NCI-H128 (cell line): ENCODE measurements at regions not wholly inside any gene's neighbourhood (a gene's known extent, or its start where the extent isn't known, plus 50 kb on each side); places are given as distances from the start of the nearest gene placed in this dataset.

Experiments used
- DNase-seq: peaks from one replicate; lab custom pipeline; 2025; ENCODE audit not compliant: unreplicated experiment; lab: John Stamatoyannopoulos, UW

GRCh38 chr7:67807826-67808225, 811.2 kb downstream of the TYW1 start:
- no peak for DNase-seq

- no peak for DNase-seq
These were observed 813.0 kb downstream of the TYW1 start for GRCh38 chr7:67809586-67809985.

- DNase-seq: no peak
These were observed 817.1 kb downstream of the TYW1 start for GRCh38 chr7:67813621-67814292.

- DNase-seq: no peak
These were observed 820.8 kb downstream of the TYW1 start for GRCh38 chr7:67817481-67817880.

GRCh38 chr7:67821116-67821515, 824.5 kb downstream of the TYW1 start:
- no peak for DNase-seq

- no peak for DNase-seq
These were observed 826.7 kb downstream of the TYW1 start for GRCh38 chr7:67823345-67823744.

GRCh38 chr7:67825356-67825755, 828.7 kb downstream of the TYW1 start:
- no peak for DNase-seq

GRCh38 chr7:67841896-67842295, 845.3 kb downstream of the TYW1 start:
- DNase-seq: no peak

- DNase-seq: no peak
These were observed 845.9 kb downstream of the TYW1 start for GRCh38 chr7:67842571-67842970.

- no peak for DNase-seq
These were observed 846.5 kb downstream of the TYW1 start for GRCh38 chr7:67843001-67843565.

GRCh38 chr7:67843615-67844014, 847.0 kb downstream of the TYW1 start:
- DNase-seq: no peak

- DNase-seq: no peak
These were observed 850.6 kb downstream of the TYW1 start for GRCh38 chr7:67847092-67847787.

- DNase-seq: no peak
These were observed 857.9 kb downstream of the TYW1 start for GRCh38 chr7:67854221-67855178.

GRCh38 chr7:67855322-67855721, 858.7 kb downstream of the TYW1 start:
- no peak for DNase-seq

GRCh38 chr7:67856046-67856445, 859.4 kb downstream of the TYW1 start:
- no peak for DNase-seq

GRCh38 chr7:67857698-67858097, 861.1 kb downstream of the TYW1 start:
- no peak for DNase-seq

- DNase-seq: no peak
These were observed 862.3 kb downstream of the TYW1 start for GRCh38 chr7:67858931-67859330.

- DNase-seq: no peak
These were observed 867.3 kb downstream of the TYW1 start for GRCh38 chr7:67863911-67864310.

- no peak for DNase-seq
These were observed 869.4 kb downstream of the TYW1 start for GRCh38 chr7:67866054-67866453.

- DNase-seq: no peak
These were observed 870.2 kb downstream of the TYW1 start for GRCh38 chr7:67866812-67867211.

- DNase-seq: no peak
These were observed 873.8 kb downstream of the TYW1 start for GRCh38 chr7:67870396-67870795.
